Hypothalamus (tissue), 51 donors: ENCODE measurements at regions not wholly inside any gene's neighbourhood (a gene's known extent, or its start where the extent isn't known, plus 50 kb on each side); places are given as distances from the start of the nearest gene placed in this dataset.
"Not testable (repeated sequence)": the region's sequence is repeated elsewhere in the genome, so short reads cannot be mapped to it uniquely, and the experiment has no call there.

ENCODE experiments used
- DNase-seq, 51 donors: peaks; one replicate each; lab custom pipeline; 2025; lab: John Stamatoyannopoulos, UW

GRCh38 chr20:40889266-40889665, 139.4 kb upstream of the TOP1 start:
- not testable (repeated sequence) for DNase-seq

- DNase-seq = no peak
Observed at GRCh38 chr20:40890181-40890580, 138.4 kb upstream of the TOP1 start.

- DNase-seq = no peak
Observed at GRCh38 chr20:40890635-40891034, 138.0 kb upstream of the TOP1 start.

- DNase-seq = no peak
Observed at GRCh38 chr20:40891351-40891750, 137.3 kb upstream of the TOP1 start.

GRCh38 chr20:40892642-40893041, 136.0 kb upstream of the TOP1 start:
- no peak for DNase-seq

GRCh38 chr20:40893610-40894236, 134.9 kb upstream of the TOP1 start:
- DNase-seq = no peak

GRCh38 chr20:40894237-40894630, 134.4 kb upstream of the TOP1 start:
- DNase-seq = no peak

GRCh38 chr20:40895182-40895581, 133.4 kb upstream of the TOP1 start:
- DNase-seq = no peak

- no peak for DNase-seq
Observed at GRCh38 chr20:40896814-40897700, 131.6 kb upstream of the TOP1 start.

GRCh38 chr20:40899344-40899743, 129.3 kb upstream of the TOP1 start:
- DNase-seq = no peak

- no peak for DNase-seq
Observed at GRCh38 chr20:40900666-40901215, 127.9 kb upstream of the TOP1 start.

GRCh38 chr20:40902661-40903060, 126.0 kb upstream of the TOP1 start:
- DNase-seq = peak in 4 of 51 donors; percentile 0 to 1 (median 1)

GRCh38 chr20:40908309-40908708, 120.3 kb upstream of the TOP1 start:
- no peak for DNase-seq

- not testable (repeated sequence) for DNase-seq
Observed at GRCh38 chr20:40909489-40909888, 119.1 kb upstream of the TOP1 start.

- DNase-seq = not testable (repeated sequence)
Observed at GRCh38 chr20:40910436-40910835, 118.2 kb upstream of the TOP1 start.

GRCh38 chr20:40911152-40911551, 117.5 kb upstream of the TOP1 start:
- DNase-seq = not testable (repeated sequence)

- DNase-seq = no peak
Observed at GRCh38 chr20:40913224-40914185, 115.1 kb upstream of the TOP1 start.

- DNase-seq = no peak
Observed at GRCh38 chr20:40915756-40916155, 112.9 kb upstream of the TOP1 start.

- DNase-seq = no peak
Observed at GRCh38 chr20:40916276-40916675, 112.3 kb upstream of the TOP1 start.

- DNase-seq = no peak
Observed at GRCh38 chr20:40920291-40920690, 108.3 kb upstream of the TOP1 start.

GRCh38 chr20:40922865-40923264, 105.8 kb upstream of the TOP1 start:
- DNase-seq = no peak
